ENCODE measurements at regions not wholly inside any gene's neighbourhood (a gene's known extent, or its start where the extent isn't known, plus 50 kb on each side); places are given as distances from the start of the nearest gene placed in this dataset.

DNA sequence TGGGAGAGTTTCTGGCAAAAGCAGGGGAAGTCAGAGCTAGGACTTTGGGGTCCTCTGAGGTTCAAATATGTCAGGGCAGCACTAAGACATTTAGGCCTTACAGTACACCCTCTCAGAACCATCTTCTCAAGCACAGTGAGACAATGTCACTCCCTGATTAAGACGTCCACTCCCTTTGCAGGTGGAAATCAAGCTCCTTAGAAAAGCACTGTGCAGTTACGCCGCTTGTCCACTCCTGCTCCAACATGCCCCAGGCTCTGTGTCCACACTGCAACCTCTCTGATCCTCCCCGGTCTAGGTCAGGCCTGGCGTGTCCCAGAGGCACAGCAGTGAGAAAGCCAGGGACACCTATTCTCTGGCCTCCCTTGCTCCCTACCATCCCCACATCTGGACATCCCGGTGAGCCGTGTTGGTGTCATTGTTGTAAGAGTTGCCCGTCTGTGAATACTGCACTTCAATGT, 528.6 kb upstream of the ID2 start:
- no peak for DNase-seq (ENCODE audit: low read depth, low spot score)

GRCh38 chr2:8154270-8154669, 527.6 kb upstream of the ID2 start:
- no peak for DNase-seq (ENCODE audit: low read depth, low spot score)

GRCh38 chr2:8154936-8155335, 526.9 kb upstream of the ID2 start:
- DNase-seq (ENCODE audit: low read depth, low spot score), result no peak

DNA sequence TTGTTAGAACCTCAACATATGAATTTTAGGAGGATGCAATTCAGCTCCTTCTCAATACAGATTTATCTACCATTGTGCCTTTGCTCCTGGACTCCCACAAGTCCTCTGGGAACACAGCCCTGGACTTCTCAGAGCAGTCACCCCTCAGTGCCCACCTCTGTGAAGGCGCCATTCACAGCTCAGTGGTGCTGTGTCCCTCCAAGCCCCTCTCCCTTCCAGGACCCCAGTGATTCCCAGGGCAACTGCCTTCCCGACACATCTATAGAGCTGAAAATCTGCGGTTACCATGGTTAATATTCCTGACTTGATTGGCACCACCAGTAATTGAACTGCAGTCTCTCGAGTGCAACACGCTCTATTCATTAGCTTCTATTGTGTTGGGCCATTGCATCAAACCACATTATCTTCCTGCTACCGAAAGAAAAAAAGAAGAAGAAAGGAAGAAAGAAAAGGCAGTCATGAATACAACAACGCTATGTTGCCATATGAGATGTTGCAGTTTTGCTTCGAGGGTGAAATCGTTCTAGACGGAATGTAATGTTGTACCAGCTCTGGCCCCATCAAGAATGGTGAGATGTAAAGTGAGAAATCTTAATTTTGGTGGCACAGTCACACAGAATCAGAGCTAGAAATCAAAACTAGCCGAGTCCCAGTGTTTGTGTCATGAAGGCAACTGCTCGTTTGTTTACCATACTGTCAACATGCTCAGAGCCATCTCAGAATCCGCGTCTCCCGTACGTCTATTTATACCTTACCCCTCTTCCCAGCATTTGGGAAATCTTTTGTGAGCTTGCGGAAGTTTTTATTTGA, 524.0 kb upstream of the ID2 start:
- DNase-seq (ENCODE audit: low read depth, low spot score), result no peak

DNA sequence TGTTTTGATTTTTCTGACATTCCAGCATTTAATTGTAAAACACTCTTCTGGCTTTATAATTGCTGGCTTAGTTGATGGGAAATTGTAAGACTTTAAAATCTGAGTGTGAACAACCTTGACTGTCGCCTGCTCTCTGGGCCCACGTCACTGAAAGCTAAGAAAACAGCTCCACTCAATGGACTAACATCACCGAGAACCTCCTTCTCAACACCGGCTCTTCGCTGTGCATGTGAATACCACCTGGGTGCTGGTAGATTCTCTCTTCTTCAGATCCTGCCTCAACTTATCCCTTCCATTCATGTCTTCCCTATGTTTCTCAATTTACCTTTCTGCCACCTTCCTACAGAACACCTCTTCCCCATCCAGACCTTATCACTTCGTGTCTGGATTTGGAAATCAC, 523.1 kb upstream of the ID2 start:
- no peak for DNase-seq (ENCODE audit: low read depth, low spot score)

DNA sequence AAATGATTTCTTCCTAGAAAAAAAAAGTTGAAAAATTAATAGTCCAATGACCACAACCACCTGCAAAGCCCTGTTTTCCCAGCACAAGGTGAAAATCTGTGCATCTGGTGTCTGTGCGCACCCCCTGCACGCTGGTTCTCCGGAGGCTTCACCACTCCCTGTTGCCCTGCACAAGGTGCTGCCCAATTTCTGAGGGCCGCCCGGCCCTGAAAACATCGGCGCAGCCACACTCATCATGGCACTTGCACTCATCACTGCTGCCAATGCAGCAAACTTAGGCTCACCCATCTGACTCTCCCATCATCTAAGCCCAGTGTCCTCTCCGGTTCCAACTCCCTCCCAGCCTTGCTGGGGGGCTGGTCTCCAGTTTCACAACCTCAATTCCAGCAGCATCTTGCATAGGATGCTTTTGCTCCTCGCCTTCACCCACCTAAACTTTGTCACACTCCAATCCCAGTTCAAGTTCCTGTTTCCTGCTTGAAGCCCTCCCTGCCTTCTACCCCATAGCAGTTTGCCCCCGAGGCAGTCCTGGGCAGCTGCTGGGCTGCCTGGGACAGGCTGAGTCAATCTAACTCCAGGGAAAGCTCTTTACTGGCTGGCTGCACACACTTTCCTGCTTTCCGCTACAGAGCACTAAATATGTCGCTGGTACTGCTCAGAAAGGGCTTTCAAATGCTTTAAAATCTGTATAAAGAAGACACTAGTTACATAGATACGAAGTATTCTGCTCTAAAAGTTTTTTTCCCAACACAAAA, 522.5 kb upstream of the ID2 start:
- no peak for DNase-seq (ENCODE audit: low read depth, low spot score)

DNA sequence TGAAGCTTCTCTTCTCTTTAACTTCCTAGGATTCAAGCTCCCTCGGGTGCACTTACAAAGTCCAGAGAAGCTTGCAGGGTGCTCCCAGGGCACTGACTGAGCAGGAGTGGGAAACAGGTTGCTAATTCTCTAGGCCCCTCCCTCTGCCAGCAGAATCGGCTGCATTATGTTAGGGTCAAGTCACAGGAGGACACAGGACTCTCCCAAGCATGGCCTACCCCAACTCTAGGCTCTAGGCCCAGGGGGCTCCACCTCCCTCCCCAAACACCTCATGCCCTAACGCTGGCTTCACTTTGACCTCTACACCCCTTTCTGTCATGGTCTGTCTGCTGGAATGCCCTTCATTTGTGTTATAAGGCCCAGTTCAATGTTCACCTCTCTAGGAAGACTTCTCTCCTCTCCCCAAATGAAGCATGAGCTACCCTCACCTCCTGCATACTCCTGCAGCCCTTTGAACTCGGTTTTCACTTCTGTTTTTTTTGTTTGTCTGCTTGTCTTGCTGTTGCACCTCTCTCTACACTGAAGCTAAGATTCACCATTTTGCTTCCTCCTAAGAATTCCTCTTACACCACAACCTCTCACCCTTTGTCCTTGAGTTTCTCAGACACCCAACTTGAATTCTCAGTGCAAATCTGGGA, 521.8 kb upstream of the ID2 start:
- no peak for DNase-seq (ENCODE audit: low read depth, low spot score)

DNA sequence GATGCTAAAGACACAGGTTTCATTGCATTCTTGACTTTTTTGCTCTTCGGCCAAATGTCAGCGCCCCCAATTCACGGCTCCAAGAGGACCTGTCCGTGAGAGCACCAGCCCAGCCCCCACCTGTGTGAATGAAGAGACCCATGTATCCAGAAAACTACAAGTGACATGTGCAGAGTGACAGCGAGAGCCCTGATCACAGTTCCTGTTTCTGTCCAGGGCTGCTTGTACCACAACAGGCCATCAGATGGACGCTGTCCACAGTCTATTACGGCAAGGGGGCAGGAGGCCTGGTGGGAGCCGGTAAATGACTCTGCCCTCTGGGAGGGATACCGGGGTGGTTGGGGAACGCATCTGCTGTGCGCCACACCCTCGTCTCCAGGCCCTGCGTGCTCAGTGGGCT, 520.9 kb upstream of the ID2 start:
- DNase-seq (ENCODE audit: low read depth, low spot score), result no peak

DNA sequence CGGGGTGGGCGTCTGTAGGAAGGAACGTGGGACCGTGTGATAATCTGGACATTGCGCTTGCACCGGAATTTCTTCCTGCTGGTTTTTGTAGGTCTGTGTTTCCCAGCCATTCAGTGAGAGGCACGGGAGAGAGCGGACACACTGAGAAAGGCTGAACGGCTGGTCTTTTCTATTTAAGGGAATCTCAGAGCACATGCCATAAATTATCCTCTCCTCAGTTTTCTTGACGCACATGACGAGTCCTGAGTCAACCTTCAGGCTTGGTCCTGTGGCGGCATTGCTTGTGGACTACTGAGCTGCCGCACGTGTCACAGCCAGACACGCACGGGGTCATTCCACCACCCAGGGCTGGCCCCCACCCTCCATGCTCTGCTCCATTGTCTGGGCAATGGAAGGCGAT, 519.3 kb upstream of the ID2 start:
- no peak for DNase-seq (ENCODE audit: low read depth, low spot score)

DNA sequence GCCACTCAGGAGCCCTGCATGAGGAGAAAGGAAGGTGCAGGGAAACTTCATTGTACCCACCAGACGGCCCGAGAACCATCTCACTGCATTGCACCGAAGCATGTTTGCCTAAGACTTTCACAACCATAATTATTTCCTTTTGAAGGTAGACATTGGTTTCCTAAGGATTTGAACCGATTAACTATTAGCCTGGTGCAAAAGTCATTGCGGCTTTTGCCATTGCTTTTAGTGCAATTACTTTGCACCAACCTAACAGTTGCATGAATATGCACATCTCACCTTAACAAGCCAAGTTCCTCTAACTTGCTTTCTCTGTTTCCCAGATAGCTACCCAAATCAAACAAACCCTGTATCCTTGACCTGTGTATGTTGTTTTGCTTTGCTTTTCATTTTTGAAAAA, 516.3 kb upstream of the ID2 start:
- DNase-seq (ENCODE audit: low read depth, low spot score), result no peak

DNA sequence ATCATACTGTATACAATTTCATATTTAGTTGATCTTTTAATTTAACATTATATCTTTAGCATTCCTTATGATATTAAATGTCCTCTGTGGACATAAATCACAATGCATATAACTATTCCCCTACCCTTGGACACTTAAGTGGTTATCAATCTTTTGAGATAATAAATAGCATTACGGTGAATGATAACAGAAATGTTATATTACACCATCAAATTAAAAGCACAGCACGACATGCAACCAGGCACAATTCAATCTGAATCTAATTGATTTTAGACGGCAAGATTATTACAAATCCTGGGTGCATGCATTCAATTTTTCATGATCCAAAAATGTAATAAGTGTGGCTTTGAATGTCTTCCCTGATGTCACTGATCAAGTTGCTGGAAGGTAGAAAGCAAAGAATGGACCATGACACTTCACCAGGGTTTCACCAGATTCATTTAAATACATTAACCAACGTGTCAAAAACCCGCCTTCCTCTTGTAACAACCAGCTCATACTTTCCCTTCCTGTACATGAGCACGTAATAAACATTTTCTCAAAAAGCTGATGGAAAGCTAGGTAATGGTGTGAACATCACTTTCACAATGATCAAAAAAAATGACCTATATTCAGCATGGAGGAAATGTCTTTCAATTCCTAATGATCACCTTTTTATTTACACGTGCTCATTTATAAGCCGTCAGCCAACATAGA, 513.7 kb upstream of the ID2 start:
- no peak for DNase-seq (ENCODE audit: low read depth, low spot score)

DNA sequence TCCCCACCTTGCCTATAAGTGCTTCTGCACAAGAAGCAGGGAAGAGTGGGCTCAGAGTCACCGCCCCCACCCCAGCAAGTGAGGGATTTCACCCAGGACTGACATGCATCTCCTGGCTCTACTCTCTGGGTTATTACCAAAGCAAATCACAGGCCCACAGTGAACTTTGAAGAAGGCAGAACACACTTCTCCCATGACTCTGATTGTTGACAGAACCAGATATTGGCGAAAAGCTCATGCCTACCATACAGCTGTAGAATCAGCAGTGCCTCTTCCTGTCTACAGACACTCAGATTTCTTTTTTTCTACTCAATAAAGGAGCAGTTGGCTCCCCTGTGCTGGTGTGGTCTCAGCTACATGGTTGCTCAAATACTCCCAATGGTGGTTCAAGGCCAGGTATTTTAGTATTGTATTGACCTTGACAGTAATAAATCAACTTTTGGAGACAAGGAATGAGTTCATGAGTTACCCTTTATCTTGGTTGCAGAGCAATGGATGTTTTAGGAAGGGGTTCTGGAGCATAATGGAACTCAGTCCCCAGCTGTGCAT, 512.9 kb upstream of the ID2 start:
- no peak for DNase-seq (ENCODE audit: low read depth, low spot score)

- DNase-seq (ENCODE audit: low read depth, low spot score), result no peak
These were observed 512.4 kb upstream of the ID2 start for GRCh38 chr2:8169443-8169842.

DNA sequence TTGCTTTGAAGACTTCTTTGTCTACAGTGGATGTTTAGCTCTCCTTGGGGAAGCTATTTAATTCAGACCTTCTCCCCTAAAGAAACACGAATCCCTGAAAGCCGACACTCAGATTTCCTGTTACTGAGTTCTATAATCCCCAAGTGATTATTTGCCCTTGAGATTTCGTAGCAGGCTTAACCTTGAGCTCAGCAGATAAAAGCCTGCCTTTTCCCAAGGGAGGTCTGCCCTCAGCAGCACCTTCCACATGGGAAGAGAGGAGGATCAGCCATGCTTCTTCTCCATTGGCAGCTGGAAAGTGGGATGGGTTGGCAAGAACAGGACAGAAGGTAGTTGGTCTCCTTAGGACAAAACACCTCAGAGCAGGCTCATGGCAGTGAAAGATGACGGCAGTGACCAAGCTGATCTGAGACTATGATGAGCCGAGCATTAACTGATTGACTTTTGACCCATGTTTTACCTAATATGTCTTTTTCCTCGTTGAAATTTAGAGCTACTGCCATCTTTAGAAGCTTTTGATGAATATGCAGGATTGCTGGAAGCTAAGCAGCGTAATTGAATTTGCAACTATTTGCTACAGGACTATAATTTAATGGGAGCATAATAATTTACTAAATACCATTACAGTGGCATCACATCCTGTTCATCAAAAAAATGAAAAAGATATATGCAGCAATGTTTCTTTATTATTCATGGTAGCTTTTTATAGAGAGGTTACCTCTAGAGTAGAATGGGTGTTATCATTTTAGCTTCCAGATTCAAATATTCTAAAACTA, 511.1 kb upstream of the ID2 start:
- DNase-seq (ENCODE audit: low read depth, low spot score), result no peak

GRCh38 chr2:8171608-8172007, 510.2 kb upstream of the ID2 start:
- DNase-seq (ENCODE audit: low read depth, low spot score), result no peak

GRCh38 chr2:8172661-8173060, 509.2 kb upstream of the ID2 start:
- DNase-seq (ENCODE audit: low read depth, low spot score), result no peak

DNA sequence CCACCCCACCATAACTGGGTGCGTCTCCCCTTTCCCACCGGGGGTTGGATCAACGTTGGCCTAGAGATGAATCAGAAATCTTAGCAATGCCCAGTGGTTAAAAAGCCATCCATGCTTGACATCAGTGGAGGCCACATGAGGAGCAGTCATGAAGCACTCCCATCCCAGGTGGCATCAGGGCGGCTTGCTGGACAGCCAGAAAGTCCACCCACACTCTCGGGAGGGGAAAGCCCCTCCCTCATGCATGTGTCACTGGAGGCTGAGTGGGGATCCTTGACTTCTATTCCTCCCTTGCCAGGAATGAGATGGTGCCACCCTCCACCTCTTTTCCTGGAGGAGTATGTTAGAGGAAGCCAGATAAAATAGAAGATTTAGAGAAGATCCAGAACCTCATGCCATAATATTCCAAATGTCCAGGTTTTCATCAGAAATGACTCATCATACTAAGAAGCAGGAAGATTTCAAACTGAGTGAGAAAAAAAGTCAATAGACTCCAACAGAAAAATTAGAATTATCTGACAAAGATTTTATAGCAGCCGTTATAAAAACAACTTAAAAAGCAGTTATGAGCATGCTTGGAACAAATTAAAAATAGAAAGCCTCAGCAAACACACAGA, 507.1 kb upstream of the ID2 start:
- no peak for DNase-seq (ENCODE audit: low read depth, low spot score)

DNA sequence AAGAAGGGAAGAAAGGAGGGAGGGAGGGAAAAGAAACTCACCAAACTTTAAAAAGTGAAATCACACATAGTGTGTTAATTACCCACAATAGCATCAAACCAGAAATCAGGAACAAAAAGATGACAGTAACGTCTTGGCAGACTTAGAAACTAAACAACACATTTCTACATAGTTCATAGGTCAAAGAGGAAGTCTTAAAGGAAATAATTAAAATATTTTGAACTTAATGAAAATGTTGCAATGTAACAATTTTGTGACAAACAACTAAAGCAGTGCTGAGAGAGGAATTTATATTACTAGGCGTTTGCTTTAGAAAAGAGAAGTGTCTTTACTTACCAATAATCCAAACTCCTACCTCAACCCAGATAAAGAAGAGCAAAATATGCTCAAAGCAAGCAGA, 505.0 kb upstream of the ID2 start:
- DNase-seq (ENCODE audit: low read depth, low spot score), result no peak

DNA sequence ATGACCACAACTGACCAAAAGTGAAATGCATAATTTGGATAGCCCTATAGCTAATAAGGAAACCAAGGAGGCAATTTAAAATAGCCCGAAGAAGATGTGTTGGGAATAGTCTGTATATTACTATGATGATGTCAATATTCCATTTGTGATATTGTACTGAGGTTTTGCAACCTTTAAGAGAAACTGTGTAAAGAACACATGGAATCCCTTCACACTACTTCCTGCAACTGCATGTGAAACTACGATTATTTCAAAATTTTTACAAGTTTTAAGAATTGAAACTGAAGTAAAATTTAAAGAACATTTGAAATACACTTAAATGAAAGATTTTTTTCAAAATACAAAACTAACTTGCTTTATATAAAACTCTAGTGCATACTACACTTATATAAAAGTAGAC, 504.3 kb upstream of the ID2 start:
- DNase-seq (ENCODE audit: low read depth, low spot score), result no peak

- no peak for DNase-seq (ENCODE audit: low read depth, low spot score)
These were observed 502.9 kb upstream of the ID2 start for GRCh38 chr2:8178911-8179310.

DNA sequence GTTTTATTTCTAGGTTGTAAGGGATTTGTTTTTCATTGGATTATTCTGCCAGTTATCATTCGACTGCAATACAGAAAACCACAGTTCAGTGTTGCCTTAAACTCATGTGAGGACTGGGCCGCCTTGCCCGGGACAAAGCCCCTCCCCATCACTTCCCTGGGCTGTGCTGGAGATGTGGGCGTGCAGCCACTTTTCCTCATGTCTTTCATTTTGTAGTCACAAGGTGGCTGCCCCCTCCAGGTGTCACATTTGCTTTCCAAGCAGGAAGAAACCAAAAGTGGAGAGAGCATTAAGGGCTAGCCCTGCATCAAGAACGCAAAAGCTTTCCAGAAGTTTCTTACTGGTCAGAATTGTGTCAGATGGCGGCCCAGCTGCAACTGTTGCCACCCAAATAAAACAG, 492.5 kb upstream of the ID2 start:
- DNase-seq (ENCODE audit: low read depth, low spot score), result no peak

Data from iPS DF 19.7 (cell line).